Activated naive CD4-positive, alpha-beta T cell treated with anti-CD3 and anti-CD28 coated beads for 36 hours (primary cell): ENCODE measurements at regions not wholly inside any gene's neighbourhood (a gene's known extent, or its start where the extent isn't known, plus 50 kb on each side); places are given as distances from the start of the nearest gene placed in this dataset.
A peak's percentile ranks its signal among the peaks of the same experiment; 100 is the strongest.

Source experiments
- CTCF ChIA-PET: fragments of 350-600 bp; sonication (Branson Sonifier 250); formaldehyde crosslinking; loops from one replicate; lab custom pipeline; 2021; ENCODE audit warnings: antibody characterized with exemption; lab: Charles Lee
- DNase-seq: peaks from one replicate; pipeline ENCODE4 v3.0.0-alpha.2; 2020
- H3K27ac Mint-ChIP-seq: one replicate; pipeline ENCODE4 v1.8.0; 2021; ENCODE audit warnings: mild to moderate bottlenecking, mixed read lengths
- H3K27me3 Mint-ChIP-seq: one replicate; pipeline ENCODE4 v1.8.0; 2021; ENCODE audit warnings: low read depth, mixed read lengths
- H3K36me3 Mint-ChIP-seq: one replicate; pipeline ENCODE4 v1.8.0; 2021; ENCODE audit warnings: low read depth, mixed read lengths
- H3K4me1 Mint-ChIP-seq: one replicate; pipeline ENCODE4 v1.8.0; 2021; ENCODE audit warnings: low read depth, mixed read lengths
- H3K4me3 Mint-ChIP-seq: one replicate; pipeline ENCODE4 v1.8.0; 2021; ENCODE audit warnings: mild to moderate bottlenecking, moderate library complexity, mixed read lengths
- H3K9me3 Mint-ChIP-seq: one replicate; pipeline ENCODE4 v1.8.0; 2021; ENCODE audit warnings: mixed read lengths
- intact Hi-C: fragments of 100-400 bp; cut with micrococcal nuclease; formaldehyde crosslinking; loops from one replicate; pipeline ENCODE4 v1.15.1; 2023

- Mint-ChIP-seq H3K4me1 (no peaks in the 10 kb centered on the region), H3K4me3 (no peak overlapping the region), H3K9me3 (no peaks in the 10 kb centered on the region), H3K27ac (no peak overlapping the region), H3K27me3 (no peaks in the 10 kb centered on the region), H3K36me3 (no peaks in the 10 kb centered on the region)
- CTCF ChIA-PET, result no interaction called here
- no peak for DNase-seq
- intact Hi-C loops, result no loop called here
These were observed 87.8 kb upstream of the DOCK10 start for GRCh38 chr2:225130093-225130492.

GRCh38 chr2:225124311-225125017, 82.2 kb upstream of the DOCK10 start:
- Mint-ChIP-seq H3K27ac (no peak overlapping the region), H3K36me3 (no peaks in the 10 kb centered on the region), H3K9me3 (no peaks in the 10 kb centered on the region), H3K4me3 (no peak overlapping the region), H3K27me3 (no peaks in the 10 kb centered on the region), H3K4me1 (no peaks in the 10 kb centered on the region)
- intact Hi-C loops, result loop anchor here (5.0 kb wide), 2 partner anchors 237 to 428 kb away; no protein-coding TSS in a partner anchor
- CTCF ChIA-PET, result interaction anchor here (0.9 kb wide), 1 partner anchor 541 kb away, joined by 3 read pairs; no protein-coding TSS in a partner anchor
- no peak for DNase-seq

- DNase-seq, result peak; percentile 60
- no peak overlapping the region for H3K4me3 Mint-ChIP-seq
- no peaks in the 10 kb centered on the region for H3K27me3 Mint-ChIP-seq
- H3K4me1 Mint-ChIP-seq, result no peaks in the 10 kb centered on the region
- intact Hi-C loops, result loop anchor here (1.0 to 5.0 kb wide), 5 partner anchors 120 to 537 kb away; no protein-coding TSS in a partner anchor
- no peaks in the 10 kb centered on the region for H3K9me3 Mint-ChIP-seq
- CTCF ChIA-PET, result interaction anchor here (0.6 to 1.9 kb wide), 9 partner anchors 10 to 543 kb away, joined by 3 to 7 read pairs (median 4); no protein-coding TSS in a partner anchor
- no peak overlapping the region for H3K27ac Mint-ChIP-seq
- no peaks in the 10 kb centered on the region for H3K36me3 Mint-ChIP-seq
These were observed 80.6 kb upstream of the DOCK10 start for GRCh38 chr2:225122583-225123486.

- Mint-ChIP-seq H3K27ac (no peak overlapping the region), H3K36me3 (no peaks in the 10 kb centered on the region), H3K9me3 (no peaks in the 10 kb centered on the region), H3K27me3 (no peaks in the 10 kb centered on the region), H3K4me3 (no peak overlapping the region), H3K4me1 (peaks cover 1% of the 10 kb centered on the region)
- intact Hi-C loops, result loop anchor here (2.0 to 5.0 kb wide), 4 partner anchors 119 to 430 kb away; no protein-coding TSS in a partner anchor
- CTCF ChIA-PET, result interaction anchor here (0.7 to 1.9 kb wide), 5 partner anchors 10 to 543 kb away, joined by 3 to 7 read pairs (median 4); no protein-coding TSS in a partner anchor
- DNase-seq, result peak; percentile 10
These were observed 79.7 kb upstream of the DOCK10 start for GRCh38 chr2:225122007-225122406.

DNA sequence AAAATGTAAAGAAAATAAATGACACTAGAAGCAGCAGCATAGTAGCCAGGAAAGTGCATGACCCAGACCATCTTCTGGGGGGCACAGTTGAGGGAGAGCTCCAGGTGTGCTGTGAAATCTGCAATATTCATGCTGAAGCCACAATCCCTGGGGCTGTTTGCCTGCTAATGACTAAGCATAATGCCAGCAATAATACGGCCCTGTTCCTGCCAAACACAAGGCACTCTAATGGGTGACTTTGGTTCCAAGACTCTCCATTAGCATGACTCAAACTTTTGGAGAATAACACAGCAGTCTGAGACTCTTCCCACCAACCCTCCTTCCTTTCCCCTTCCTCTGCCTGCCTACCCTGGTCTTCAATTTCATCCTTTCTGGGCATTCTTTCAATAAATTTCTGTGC, 77.9 kb upstream of the DOCK10 start:
- Mint-ChIP-seq H3K27ac (no peak overlapping the region), H3K27me3 (no peaks in the 10 kb centered on the region), H3K36me3 (no peaks in the 10 kb centered on the region), H3K4me1 (peaks cover 4% of the 10 kb centered on the region), H3K9me3 (no peaks in the 10 kb centered on the region), H3K4me3 (no peak overlapping the region)
- intact Hi-C loops, result loop anchor here (5.0 kb wide), 2 partner anchors 233 to 432 kb away; no protein-coding TSS in a partner anchor
- CTCF ChIA-PET, result interaction anchor here (0.6 kb wide), 1 partner anchor 546 kb away, joined by 3 read pairs; no protein-coding TSS in a partner anchor
- no peak for DNase-seq

- Mint-ChIP-seq H3K36me3 (no peaks in the 10 kb centered on the region), H3K4me3 (no peak overlapping the region), H3K27ac (no peak overlapping the region), H3K9me3 (no peaks in the 10 kb centered on the region), H3K27me3 (no peaks in the 10 kb centered on the region), H3K4me1 (peaks cover 10% of the 10 kb centered on the region)
- intact Hi-C loops, result no loop called here
- DNase-seq, result no peak
- CTCF ChIA-PET, result interaction anchor here (0.6 kb wide), 1 partner anchor 1160 kb away, joined by 3 read pairs; the partner anchor contains the start of gene MRPL44
These were observed 74.9 kb upstream of the DOCK10 start for GRCh38 chr2:225117051-225117716.

DNA sequence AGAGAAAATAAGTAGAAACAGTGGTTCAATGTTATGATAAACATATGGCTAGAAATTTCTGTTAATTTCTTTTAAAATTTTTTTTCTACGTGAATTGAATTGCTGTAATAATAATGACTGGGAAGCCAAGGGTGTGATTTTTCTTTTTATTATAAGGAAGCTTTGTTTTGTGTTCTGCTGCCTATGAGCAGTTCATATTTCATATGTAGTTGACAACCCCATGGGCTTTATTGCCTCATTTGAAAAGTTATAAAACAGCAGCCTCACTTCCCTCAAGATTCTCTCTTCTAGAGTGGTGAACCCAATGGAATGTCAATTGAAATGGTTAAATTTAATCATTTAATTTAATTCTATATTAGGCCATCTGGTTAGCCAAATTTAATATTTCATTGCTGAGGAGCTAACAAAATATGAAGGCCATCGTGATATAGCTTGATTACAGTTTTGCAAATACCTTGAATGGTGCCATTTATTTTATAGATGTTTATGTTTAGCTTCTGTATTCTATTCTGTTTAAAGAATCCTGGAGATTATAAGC, 72.6 kb upstream of the DOCK10 start:
- H3K27me3 Mint-ChIP-seq, result no peaks in the 10 kb centered on the region
- CTCF ChIA-PET, result no interaction called here
- H3K4me1 Mint-ChIP-seq, result peaks cover 11% of the 10 kb centered on the region
- intact Hi-C loops, result no loop called here
- no peaks in the 10 kb centered on the region for H3K36me3 Mint-ChIP-seq
- DNase-seq, result no peak
- H3K27ac Mint-ChIP-seq, result no peak overlapping the region
- no peaks in the 10 kb centered on the region for H3K9me3 Mint-ChIP-seq
- no peak overlapping the region for H3K4me3 Mint-ChIP-seq

DNA sequence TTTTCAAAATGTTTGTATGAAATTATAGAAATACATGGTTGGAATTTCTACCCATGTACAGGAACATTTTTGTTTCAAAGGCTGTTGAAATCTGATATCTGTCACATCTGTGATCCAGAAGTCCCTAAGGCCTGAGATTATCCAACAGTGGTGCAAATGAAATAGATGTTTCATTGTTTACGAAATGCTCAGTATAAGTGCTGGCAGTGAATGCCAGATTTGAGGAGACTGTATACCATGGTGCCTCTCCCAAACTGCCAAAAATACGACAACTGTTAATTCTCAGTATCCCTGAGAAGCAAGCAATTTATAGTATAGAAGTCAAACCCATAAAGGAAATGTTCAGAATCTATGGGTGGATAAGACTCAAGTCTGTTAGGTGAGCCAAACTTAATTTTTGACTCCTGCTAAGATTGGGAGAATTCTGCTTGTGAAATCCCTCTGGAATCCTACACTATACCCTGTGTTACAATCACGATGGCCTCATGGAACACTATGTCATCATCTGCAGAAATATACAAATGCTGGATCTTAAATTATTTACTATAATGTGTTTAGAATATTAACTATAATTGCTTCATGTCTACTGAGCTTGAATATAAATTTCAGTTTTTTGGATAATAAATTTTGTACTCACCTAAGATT, 71.2 kb upstream of the DOCK10 start:
- H3K4me3 Mint-ChIP-seq, result no peak overlapping the region
- H3K4me1 Mint-ChIP-seq, result peaks cover 11% of the 10 kb centered on the region
- no peaks in the 10 kb centered on the region for H3K27me3 Mint-ChIP-seq
- no peaks in the 10 kb centered on the region for H3K9me3 Mint-ChIP-seq
- no peaks in the 10 kb centered on the region for H3K36me3 Mint-ChIP-seq
- no peak overlapping the region for H3K27ac Mint-ChIP-seq
- CTCF ChIA-PET, result no interaction called here
- intact Hi-C loops, result no loop called here
- no peak for DNase-seq

DNA sequence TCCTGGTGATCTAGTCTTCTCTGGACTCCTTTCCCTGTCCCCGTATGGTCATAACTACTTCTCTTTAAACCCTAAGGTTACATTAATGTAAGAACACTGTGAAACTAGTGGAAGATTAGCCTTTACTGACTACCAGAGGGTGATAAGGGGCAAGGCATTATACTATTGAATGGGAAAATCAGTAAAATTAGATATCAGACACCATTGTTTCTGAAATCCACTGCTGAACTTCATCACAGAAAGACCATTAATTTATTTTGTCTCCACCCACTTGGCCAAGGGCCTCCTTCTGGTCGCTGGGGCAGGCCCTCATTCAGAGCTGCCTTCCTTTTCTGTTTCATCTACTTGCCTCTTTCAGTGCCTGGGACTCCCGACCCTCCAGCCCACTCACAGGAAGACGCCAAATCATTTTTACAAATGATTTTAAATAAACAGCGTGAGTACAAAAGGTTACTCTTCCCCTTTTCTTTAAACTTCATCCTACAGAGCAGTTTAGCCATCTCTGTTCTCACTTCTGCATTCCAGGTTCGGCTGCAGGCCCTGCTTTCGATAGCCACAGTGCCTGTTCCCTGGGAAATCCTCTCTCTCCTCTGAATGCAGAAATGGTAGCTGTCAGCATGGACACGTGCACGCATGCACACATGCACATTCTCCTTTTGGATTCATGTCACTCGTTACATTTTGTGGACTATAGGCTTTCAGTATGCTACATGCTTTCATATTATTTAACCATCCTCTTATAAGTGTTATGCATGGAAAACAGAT, 70.3 kb upstream of the DOCK10 start:
- no peaks in the 10 kb centered on the region for H3K9me3 Mint-ChIP-seq
- CTCF ChIA-PET, result no interaction called here
- intact Hi-C loops, result no loop called here
- no peak overlapping the region for H3K27ac Mint-ChIP-seq
- peaks cover 11% of the 10 kb centered on the region for H3K4me1 Mint-ChIP-seq
- DNase-seq, result no peak
- H3K27me3 Mint-ChIP-seq, result no peaks in the 10 kb centered on the region
- no peak overlapping the region for H3K4me3 Mint-ChIP-seq
- no peaks in the 10 kb centered on the region for H3K36me3 Mint-ChIP-seq

GRCh38 chr2:225108805-225109204, 66.5 kb upstream of the DOCK10 start:
- Mint-ChIP-seq H3K36me3 (no peaks in the 10 kb centered on the region), H3K4me3 (no peak overlapping the region), H3K9me3 (no peaks in the 10 kb centered on the region), H3K4me1 (peaks cover 7% of the 10 kb centered on the region), H3K27me3 (no peaks in the 10 kb centered on the region), H3K27ac (no peak overlapping the region)
- no peak for DNase-seq
- CTCF ChIA-PET, result interaction anchor here (0.7 kb wide), 1 partner anchor 32 kb away, joined by 3 read pairs; no protein-coding TSS in a partner anchor
- intact Hi-C loops, result no loop called here

DNA sequence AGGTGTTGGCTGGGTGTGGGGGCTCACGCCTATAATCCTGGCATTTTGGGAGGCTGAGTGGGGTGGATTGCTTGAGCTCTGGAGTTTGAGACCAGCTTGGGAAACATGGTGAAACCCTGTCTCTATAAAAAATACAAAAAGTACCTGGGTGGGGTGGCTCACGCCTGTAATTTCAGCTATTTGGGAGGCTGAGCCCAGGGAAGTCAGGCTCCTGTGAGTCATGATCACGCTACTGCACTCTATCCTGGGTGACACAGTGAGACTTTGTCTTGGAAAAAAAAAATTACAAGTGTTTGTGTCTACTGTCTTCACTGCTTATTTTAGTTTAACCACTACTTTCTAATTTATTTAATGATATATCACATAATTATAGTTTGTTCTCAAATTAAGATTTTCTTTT, 62.7 kb upstream of the DOCK10 start:
- Mint-ChIP-seq H3K9me3 (no peaks in the 10 kb centered on the region), H3K36me3 (no peaks in the 10 kb centered on the region), H3K4me1 (no peaks in the 10 kb centered on the region), H3K27me3 (no peaks in the 10 kb centered on the region), H3K4me3 (no peak overlapping the region), H3K27ac (no peak overlapping the region)
- CTCF ChIA-PET, result no interaction called here
- DNase-seq, result no peak
- intact Hi-C loops, result no loop called here
